LoVo (cell line): ENCODE measurements at regions not wholly inside any gene's neighbourhood (a gene's known extent, or its start where the extent isn't known, plus 50 kb on each side); places are given as distances from the start of the nearest gene placed in this dataset.

Experiments used
- DNase-seq: peaks from one replicate; pipeline ENCODE4 v3.0.0-alpha.2; 2016; ENCODE audit warnings: low spot score

DNA sequence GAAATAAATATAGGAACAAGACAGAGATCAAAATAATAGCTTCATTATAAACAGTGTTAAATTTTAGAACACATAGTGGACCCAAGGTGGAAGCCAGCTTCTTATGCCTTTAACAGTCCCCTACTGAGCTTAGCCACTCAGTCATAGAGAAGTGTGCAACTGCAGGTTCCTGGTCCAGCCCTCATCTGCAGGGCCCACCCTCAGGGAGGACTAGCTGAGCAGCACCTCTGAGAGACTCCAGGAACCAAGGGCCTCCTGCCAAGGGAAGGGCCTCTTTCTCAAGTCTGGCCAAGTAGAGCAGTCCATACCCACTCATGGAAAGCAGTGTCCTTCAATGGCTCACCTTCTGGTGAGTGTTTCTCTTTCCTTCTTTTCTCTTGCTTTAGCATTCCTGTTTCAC lies 173.7 kb upstream of the PRPS1L1 start:
- DNase-seq: no peak

GRCh38 chr7:18202315-18203045 lies 174.8 kb upstream of the PRPS1L1 start:
- no peak for DNase-seq

DNA sequence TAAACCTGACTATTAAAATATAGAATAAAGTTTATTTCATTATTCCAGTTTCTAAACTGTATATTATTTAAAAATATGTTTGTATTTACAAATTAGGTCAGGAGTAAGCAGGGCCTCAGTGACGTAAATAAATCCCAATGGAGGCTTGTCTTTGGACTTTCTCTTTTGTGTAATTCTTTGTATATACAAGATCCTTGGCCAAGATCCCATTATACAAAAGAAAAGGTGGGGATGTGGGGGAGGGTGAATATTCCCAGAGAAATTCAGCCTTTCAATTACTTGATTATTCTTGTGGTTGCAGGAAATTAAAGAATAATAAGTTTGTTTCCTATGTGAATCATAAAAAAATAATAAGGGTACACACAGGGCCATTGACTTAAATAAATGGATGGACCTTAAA lies 178.7 kb upstream of the PRPS1L1 start:
- DNase-seq: no peak

DNA sequence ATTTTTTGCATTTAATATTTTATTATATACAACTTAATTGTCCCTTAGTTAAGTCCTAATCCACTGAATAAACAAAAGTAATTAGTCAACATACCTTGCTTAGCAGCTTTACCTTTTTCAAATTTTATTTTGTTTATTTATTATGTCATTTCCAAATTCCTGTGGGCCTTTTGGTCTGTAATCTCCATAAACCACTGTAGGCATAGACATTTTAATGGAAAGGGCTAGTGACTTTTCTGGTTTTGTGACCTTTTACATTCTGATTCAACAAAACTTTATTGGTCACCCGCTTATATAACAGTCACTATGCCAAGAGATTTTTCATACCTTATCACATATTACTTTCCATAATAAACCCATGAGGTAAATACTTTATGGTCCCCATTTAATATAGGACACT lies 181.3 kb upstream of the PRPS1L1 start:
- peak; percentile 17 for DNase-seq

- DNase-seq: no peak
Measured at GRCh38 chr7:18210377-18210776, 182.7 kb upstream of the PRPS1L1 start.

- no peak for DNase-seq
Measured at GRCh38 chr7:18210788-18211187, 183.1 kb upstream of the PRPS1L1 start.

DNA sequence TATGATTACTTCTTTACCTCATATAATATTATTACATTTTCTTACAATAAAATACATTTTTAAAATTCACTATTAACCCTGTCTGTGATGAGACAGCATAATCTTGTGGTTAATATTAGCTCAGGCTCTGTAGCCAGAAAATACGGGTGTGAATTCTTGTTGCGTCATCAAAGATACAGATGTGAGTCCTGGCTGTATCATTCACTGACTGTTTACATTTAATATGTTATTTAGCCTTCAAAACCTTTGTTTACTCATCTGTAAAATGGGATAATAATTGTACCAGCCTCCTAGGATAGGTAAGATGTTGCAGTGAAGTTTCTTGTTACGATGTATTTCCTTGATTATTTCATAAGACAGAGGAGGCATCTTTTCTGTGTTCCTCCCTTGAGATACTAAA lies 184.7 kb upstream of the PRPS1L1 start:
- DNase-seq: no peak

- no peak for DNase-seq
Measured at GRCh38 chr7:18212758-18213157, 185.1 kb upstream of the PRPS1L1 start.

GRCh38 chr7:18213652-18214051 lies 186.0 kb upstream of the PRPS1L1 start:
- DNase-seq: no peak

- DNase-seq: no peak
Measured at GRCh38 chr7:18216270-18216669, 188.6 kb upstream of the PRPS1L1 start.

GRCh38 chr7:18221377-18222293 lies 194.0 kb upstream of the PRPS1L1 start:
- DNase-seq: no peak

DNA sequence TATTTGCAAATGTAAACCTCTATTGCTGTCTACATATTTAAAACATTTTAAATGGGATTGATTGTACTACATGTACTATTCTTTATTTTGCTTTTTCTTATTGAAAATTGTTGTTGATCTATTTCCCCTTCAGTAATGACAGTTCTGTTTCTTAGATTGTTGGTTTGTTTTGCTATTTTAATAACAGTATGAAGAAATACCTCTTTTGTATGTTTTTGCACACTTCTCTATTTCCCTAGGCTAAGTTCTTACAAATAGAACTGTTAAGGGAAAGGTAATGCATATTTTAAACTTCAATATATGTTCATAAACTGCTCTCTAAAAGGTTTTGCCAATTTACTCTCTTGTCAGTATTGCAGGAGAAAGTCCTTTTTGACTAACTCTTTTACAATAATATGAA lies 195.0 kb upstream of the PRPS1L1 start:
- DNase-seq: no peak

- no peak for DNase-seq
Measured at GRCh38 chr7:18224138-18224537, 196.5 kb upstream of the PRPS1L1 start.

DNA sequence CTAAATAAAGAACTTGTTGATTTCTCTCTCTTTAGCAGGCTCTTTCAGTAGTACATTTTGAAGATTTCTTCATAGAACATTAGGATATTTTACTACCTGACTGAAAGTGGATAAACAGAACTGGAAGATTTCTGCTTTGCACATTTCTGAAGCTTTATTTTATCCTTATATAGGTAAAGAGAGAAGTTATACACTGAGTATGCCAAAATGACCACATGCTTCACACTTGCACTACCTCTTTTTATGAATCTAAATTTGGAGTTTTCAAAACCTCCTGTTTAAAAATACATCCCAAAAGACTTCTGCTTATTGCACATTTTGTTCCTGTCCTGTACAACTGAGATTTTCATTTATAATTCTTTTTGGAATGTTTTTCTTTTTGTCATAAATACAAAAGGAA lies 197.4 kb upstream of the PRPS1L1 start:
- DNase-seq: no peak

GRCh38 chr7:18226598-18226997 lies 199.0 kb upstream of the PRPS1L1 start:
- no peak for DNase-seq

- DNase-seq: peak; percentile 53
Measured at GRCh38 chr7:18228686-18229085, 201.0 kb upstream of the PRPS1L1 start.

- no peak for DNase-seq
Measured at GRCh38 chr7:18230271-18230670, 202.6 kb upstream of the PRPS1L1 start.

DNA sequence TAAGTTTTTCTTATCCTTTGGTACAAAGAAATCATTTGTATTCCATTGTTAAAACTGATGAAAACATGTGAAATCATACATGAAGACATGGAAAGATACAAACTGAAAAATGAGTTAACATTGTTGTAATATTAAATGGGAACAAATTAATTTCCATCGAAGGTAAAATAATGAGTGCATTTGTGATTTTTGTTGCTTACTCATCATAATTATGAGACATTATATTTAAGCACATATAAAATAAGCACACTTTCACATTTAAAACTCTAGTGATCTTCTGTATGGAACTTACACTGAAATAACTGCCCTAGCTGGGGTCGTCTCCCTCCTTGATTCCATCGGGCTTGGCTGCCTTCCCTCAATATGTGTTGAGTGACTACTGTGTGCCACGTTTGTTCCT lies 204.2 kb upstream of the PRPS1L1 start:
- no peak for DNase-seq

- no peak for DNase-seq
Measured at GRCh38 chr7:18234519-18234918, 206.9 kb upstream of the PRPS1L1 start.

GRCh38 chr7:18235819-18236218 lies 208.2 kb upstream of the PRPS1L1 start:
- DNase-seq: no peak

GRCh38 chr7:18239212-18239611 lies 211.6 kb upstream of the PRPS1L1 start:
- no peak for DNase-seq

DNA sequence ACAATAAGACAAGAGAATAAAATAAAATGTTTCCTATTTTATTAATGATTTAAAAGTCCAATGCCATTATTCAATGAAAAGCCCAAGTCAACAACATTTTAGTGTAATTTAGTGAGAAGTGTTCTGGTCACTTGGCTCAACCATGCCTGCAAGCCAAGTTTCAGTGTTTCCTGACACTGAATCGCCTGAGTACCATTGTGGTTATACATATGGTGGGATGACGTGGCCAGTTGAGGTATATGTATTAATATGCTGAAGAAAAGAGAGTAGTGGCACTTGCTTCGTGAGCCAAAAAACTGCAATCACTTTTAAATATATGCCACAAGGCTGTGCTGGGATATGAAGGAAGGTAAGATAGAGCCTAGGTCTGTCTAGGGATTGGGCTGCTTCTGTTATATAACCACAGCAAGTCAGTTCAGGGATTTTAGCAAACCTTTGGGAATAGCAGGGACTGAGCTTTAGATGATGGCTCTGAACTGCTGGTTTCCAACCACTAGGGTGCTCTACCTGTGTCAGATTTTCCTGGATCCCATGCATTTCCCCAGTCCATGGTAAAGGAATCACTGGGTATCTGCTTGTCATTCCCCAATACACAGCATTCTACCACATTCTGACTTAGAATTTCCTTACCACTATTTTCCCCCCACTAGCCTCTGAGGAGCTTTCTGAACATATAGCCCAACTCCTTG lies 214.0 kb upstream of the PRPS1L1 start:
- no peak for DNase-seq

- no peak for DNase-seq
Measured at GRCh38 chr7:18243731-18244130, 216.1 kb upstream of the PRPS1L1 start.
